HL-60 (cell line): ENCODE measurements at regions not wholly inside any gene's neighbourhood (a gene's known extent, or its start where the extent isn't known, plus 50 kb on each side); places are given as distances from the start of the nearest gene placed in this dataset.

Experiments
- POLR2AphosphoS5 ChIP-seq: IDR thresholded peaks from 2 replicates; pipeline ENCODE4 v1.6.1; 2012; ENCODE audit warnings: low read depth
- TF ChIP-seq, protein P1 (sequence below): IDR thresholded peaks from one replicate; pipeline ENCODE4 v1.5.1; 2011; ENCODE audit warnings: low read length, control low read depth, inconsistent platforms; ENCODE audit not compliant: insufficient read depth
- TF ChIP-seq, protein P2 (sequence below): IDR thresholded peaks from 2 replicates; pipeline ENCODE4 v1.6.1; 2012; ENCODE audit warnings: low read depth; ENCODE audit not compliant: insufficient replicate concordance

DNA sequence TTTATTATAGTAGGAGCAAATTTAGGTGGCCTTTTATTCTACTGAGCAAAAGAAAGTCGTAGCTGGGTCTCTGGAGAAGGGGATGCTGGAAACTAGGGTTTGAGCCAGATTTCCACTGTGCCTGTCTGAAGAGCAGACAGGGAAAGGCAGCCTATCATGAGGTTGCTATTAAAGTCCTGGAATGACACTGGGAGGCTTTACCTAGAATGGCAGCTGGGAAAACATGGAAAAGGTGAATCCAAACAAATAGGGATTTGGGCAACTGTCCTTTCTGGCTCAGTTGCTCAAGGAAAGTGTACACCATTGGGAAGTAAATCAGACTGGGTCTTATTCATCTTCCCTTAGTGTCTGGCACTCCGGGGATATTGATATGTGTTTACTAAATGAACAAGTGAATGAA lies 154.6 kb downstream of the MTX2 start:
- TF ChIP-seq, protein P1, sequence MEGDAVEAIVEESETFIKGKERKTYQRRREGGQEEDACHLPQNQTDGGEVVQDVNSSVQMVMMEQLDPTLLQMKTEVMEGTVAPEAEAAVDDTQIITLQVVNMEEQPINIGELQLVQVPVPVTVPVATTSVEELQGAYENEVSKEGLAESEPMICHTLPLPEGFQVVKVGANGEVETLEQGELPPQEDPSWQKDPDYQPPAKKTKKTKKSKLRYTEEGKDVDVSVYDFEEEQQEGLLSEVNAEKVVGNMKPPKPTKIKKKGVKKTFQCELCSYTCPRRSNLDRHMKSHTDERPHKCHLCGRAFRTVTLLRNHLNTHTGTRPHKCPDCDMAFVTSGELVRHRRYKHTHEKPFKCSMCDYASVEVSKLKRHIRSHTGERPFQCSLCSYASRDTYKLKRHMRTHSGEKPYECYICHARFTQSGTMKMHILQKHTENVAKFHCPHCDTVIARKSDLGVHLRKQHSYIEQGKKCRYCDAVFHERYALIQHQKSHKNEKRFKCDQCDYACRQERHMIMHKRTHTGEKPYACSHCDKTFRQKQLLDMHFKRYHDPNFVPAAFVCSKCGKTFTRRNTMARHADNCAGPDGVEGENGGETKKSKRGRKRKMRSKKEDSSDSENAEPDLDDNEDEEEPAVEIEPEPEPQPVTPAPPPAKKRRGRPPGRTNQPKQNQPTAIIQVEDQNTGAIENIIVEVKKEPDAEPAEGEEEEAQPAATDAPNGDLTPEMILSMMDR: no peak
- TF ChIP-seq, protein P2, sequence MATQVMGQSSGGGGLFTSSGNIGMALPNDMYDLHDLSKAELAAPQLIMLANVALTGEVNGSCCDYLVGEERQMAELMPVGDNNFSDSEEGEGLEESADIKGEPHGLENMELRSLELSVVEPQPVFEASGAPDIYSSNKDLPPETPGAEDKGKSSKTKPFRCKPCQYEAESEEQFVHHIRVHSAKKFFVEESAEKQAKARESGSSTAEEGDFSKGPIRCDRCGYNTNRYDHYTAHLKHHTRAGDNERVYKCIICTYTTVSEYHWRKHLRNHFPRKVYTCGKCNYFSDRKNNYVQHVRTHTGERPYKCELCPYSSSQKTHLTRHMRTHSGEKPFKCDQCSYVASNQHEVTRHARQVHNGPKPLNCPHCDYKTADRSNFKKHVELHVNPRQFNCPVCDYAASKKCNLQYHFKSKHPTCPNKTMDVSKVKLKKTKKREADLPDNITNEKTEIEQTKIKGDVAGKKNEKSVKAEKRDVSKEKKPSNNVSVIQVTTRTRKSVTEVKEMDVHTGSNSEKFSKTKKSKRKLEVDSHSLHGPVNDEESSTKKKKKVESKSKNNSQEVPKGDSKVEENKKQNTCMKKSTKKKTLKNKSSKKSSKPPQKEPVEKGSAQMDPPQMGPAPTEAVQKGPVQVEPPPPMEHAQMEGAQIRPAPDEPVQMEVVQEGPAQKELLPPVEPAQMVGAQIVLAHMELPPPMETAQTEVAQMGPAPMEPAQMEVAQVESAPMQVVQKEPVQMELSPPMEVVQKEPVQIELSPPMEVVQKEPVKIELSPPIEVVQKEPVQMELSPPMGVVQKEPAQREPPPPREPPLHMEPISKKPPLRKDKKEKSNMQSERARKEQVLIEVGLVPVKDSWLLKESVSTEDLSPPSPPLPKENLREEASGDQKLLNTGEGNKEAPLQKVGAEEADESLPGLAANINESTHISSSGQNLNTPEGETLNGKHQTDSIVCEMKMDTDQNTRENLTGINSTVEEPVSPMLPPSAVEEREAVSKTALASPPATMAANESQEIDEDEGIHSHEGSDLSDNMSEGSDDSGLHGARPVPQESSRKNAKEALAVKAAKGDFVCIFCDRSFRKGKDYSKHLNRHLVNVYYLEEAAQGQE: no peak
- no peak for TF ChIP-seq POLR2AphosphoS5
